OCI-LY1 (cell line): ENCODE measurements at regions not wholly inside any gene's neighbourhood (a gene's known extent, or its start where the extent isn't known, plus 50 kb on each side); places are given as distances from the start of the nearest gene placed in this dataset.

Experiments
- CTCF ChIP-seq: fragments of 200-600 bp; sonication (generic), shearing (Covaris generic); IDR thresholded peaks from 2 replicates; pipeline ENCODE4 v1.5.1; 2017; ENCODE audit warnings: mild to moderate bottlenecking, antibody characterized with exemption, low read length, moderate library complexity, mixed read lengths
- EZH2 ChIP-seq: fragments of 200-600 bp; sonication (generic), shearing (Covaris generic); IDR thresholded peaks from 2 replicates; pipeline ENCODE4 v1.8.0; 2017; ENCODE audit warnings: borderline replicate concordance, mixed run types, mild to moderate bottlenecking, antibody characterized with exemption, low read length, moderate library complexity, mixed read lengths

- no peak for TF ChIP-seq CTCF
- no peak for TF ChIP-seq EZH2
Observed at GRCh38 chr6:71238351-71238750, 50.3 kb upstream of the OGFRL1 start.
